RWPE1 (cell line): ENCODE measurements at regions not wholly inside any gene's neighbourhood (a gene's known extent, or its start where the extent isn't known, plus 50 kb on each side); places are given as distances from the start of the nearest gene placed in this dataset.
"Not testable (repeated sequence)": the region's sequence is repeated elsewhere in the genome, so short reads cannot be mapped to it uniquely, and the experiment has no call there.

Experiments used
- CTCF ChIA-PET: fragments of 350-600 bp; sonication (Branson Sonifier 250); formaldehyde crosslinking; extraction: SDS; loops from one replicate; lab custom pipeline; 2021; lab: Yijun Ruan, JAX
- POLR2A ChIA-PET: fragments of 400-600 bp; formaldehyde crosslinking; extraction: SDS; loops from one replicate; lab custom pipeline; 2020; ENCODE audit warnings: antibody characterized with exemption; ENCODE audit not compliant: low non-redundant PET; lab: Yijun Ruan, JAX
- DNase-seq: peaks from one replicate; pipeline ENCODE4 v3.0.0; 2012; ENCODE audit warnings: low spot score
- H3K27ac ChIP-seq: fragments of 450-650 bp; 2 replicates; pipeline ENCODE4 v1.5.1; 2017
- CTCF ChIP-seq: fragments of 450-650 bp; conservative IDR thresholded peaks from 2 replicates; pipeline ENCODE4 v1.5.1; 2017; ENCODE audit warnings: low read depth, mild to moderate bottlenecking

- TF ChIP-seq CTCF, result no peak
- H3K27ac ChIP-seq, result no peak overlapping the region
- ChIA-PET POLR2A (no interaction called here), CTCF (no interaction called here)
- no peak for DNase-seq
Observed at GRCh38 chr7:68868978-68869377, 729.3 kb upstream of the AUTS2 start.

- CTCF ChIA-PET, result interaction anchor here (0.5 to 0.6 kb wide), 2 partner anchors 496 to 1442 kb away, joined by 3 read pairs; no protein-coding TSS in a partner anchor
- H3K27ac ChIP-seq, result no peak overlapping the region
- POLR2A ChIA-PET, result no interaction called here
- no peak for TF ChIP-seq CTCF
- no peak for DNase-seq
Observed at GRCh38 chr7:68873616-68874015, 724.7 kb upstream of the AUTS2 start.

- CTCF ChIA-PET, result no interaction called here
- POLR2A ChIA-PET, result no interaction called here
- no peak for DNase-seq
- no peak for TF ChIP-seq CTCF
- no peak overlapping the region for H3K27ac ChIP-seq
Observed at GRCh38 chr7:68875857-68876256, 722.4 kb upstream of the AUTS2 start.

- DNase-seq, CTCF ChIA-PET, H3K27ac ChIP-seq, POLR2A ChIA-PET: not testable (repeated sequence)
Observed at GRCh38 chr7:68887116-68887515, 711.2 kb upstream of the AUTS2 start.

GRCh38 chr7:68888971-68889385, 709.3 kb upstream of the AUTS2 start:
- DNase-seq, result no peak
- POLR2A ChIA-PET, result no interaction called here
- CTCF ChIA-PET, result no interaction called here
- TF ChIP-seq CTCF, result no peak
- H3K27ac ChIP-seq, result no peak overlapping the region

- TF ChIP-seq CTCF, result no peak
- no peak for DNase-seq
- ChIA-PET POLR2A (no interaction called here), CTCF (no interaction called here)
- no peak overlapping the region for H3K27ac ChIP-seq
Observed at GRCh38 chr7:68892236-68892635, 706.0 kb upstream of the AUTS2 start.

GRCh38 chr7:68893411-68893810, 704.9 kb upstream of the AUTS2 start:
- POLR2A ChIA-PET, result no interaction called here

GRCh38 chr7:68899156-68899555, 699.1 kb upstream of the AUTS2 start:
- POLR2A ChIA-PET, CTCF ChIA-PET, H3K27ac ChIP-seq, DNase-seq: not testable (repeated sequence)

More at GRCh38 chr7:68893411-68893810, 704.9 kb upstream of the AUTS2 start:
- TF ChIP-seq CTCF, result no peak
- no peak for DNase-seq
- CTCF ChIA-PET, result no interaction called here
- no peak overlapping the region for H3K27ac ChIP-seq
